Breast epithelium (tissue), 4 donors: ENCODE measurements at regions not wholly inside any gene's neighbourhood (a gene's known extent, or its start where the extent isn't known, plus 50 kb on each side); places are given as distances from the start of the nearest gene placed in this dataset.

Source experiments
- DNase-seq, 2 donors: peaks; one replicate each; pipeline ENCODE4 v3.0.0-alpha.2; 2019; ENCODE audit warnings: low spot score in 2 of 2
- H3K27ac ChIP-seq, 2 donors: fragments of 200-600 bp; sonication (generic) in 1 of 2; one replicate each; pipeline ENCODE4 v1.5.1; 2016 to 2019; ENCODE audit warnings: mild to moderate bottlenecking in 1 of 2
- H3K27me3 ChIP-seq, 2 donors: fragments of 200-600 bp; sonication (generic) in 1 of 2; one replicate each; pipeline versions ENCODE4 v1.5.1 to v1.6.0; 2017 to 2019; ENCODE audit warnings: control low read depth in 1 of 2, mild to moderate bottlenecking in 1 of 2
- H3K36me3 ChIP-seq: fragments of 200-600 bp; one replicate; pipeline ENCODE4 v1.5.1; 2019
- H3K4me1 ChIP-seq, 2 donors: fragments of 200-600 bp; sonication (generic); one replicate each; pipeline ENCODE4 v1.5.1; 2016 to 2019; ENCODE audit warnings: control low read depth in 1 of 2
- H3K4me3 ChIP-seq, 3 donors: fragments of 200-600 bp; sonication (generic); 1 replicate in 2 of 3; 2 replicates in 1 of 3; pipeline ENCODE4 v1.5.1; 2016 to 2019; ENCODE audit warnings: mild to moderate bottlenecking in 3 of 3, moderate library complexity in 2 of 3
- H3K9me3 ChIP-seq, 2 donors: fragments of 200-600 bp; sonication (generic) in 1 of 2; one replicate each; pipeline ENCODE4 v1.5.1; 2016 to 2019; ENCODE audit warnings: control low read depth in 1 of 2
- POLR2A ChIP-seq: fragments of 450-650 bp; IDR thresholded peaks from one replicate; pipeline ENCODE4 v1.6.1; 2016; ENCODE audit warnings: antibody characterized with exemption, mild to moderate bottlenecking, moderate library complexity
- POLR2AphosphoS5 ChIP-seq, 3 donors: sonication (generic); formaldehyde crosslinking; IDR thresholded peaks; one replicate each; pipeline ENCODE4 v1.6.1; 2017; ENCODE audit warnings: antibody characterized with exemption in 3 of 3
- intact Hi-C: fragments of 100-400 bp; cut with DNase I; formaldehyde crosslinking; loops from one replicate; pipeline ENCODE4 v1.15.1; 2023; ENCODE audit warnings: low total_unique reads
- TF ChIP-seq, protein P1 (sequence below), 3 donors: fragments of 450-650 bp; IDR thresholded peaks; one replicate each; pipeline ENCODE4 v1.5.1; 2016 to 2017; ENCODE audit warnings: antibody characterized with exemption in 3 of 3, mild to moderate bottlenecking in 3 of 3, moderate library complexity in 3 of 3

DNA sequence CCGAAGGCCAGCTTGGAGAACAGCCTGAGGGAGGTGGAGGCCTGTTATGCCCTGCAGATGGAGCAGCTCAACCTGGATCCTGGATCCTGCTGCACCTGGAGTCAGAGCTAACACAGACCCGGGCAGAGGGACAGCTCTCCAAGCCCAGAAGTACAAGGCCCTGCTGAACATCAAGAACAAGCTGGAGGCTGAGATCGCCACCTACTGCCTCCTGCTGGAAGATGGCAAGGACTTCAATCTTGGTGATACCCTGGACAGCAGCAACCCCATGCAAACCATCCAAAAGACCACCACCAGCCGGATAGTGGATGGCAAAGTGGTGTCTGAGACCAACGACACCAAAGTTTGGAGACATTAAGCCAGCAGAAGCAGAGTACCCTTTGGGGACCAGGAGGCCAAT is 223.5 kb upstream of the ID4 start:
- TF ChIP-seq POLR2A (no peak), POLR2AphosphoS5 (IDR thresholded peaks at IDR 0.05) (no peak)
- TF ChIP-seq, protein P1, sequence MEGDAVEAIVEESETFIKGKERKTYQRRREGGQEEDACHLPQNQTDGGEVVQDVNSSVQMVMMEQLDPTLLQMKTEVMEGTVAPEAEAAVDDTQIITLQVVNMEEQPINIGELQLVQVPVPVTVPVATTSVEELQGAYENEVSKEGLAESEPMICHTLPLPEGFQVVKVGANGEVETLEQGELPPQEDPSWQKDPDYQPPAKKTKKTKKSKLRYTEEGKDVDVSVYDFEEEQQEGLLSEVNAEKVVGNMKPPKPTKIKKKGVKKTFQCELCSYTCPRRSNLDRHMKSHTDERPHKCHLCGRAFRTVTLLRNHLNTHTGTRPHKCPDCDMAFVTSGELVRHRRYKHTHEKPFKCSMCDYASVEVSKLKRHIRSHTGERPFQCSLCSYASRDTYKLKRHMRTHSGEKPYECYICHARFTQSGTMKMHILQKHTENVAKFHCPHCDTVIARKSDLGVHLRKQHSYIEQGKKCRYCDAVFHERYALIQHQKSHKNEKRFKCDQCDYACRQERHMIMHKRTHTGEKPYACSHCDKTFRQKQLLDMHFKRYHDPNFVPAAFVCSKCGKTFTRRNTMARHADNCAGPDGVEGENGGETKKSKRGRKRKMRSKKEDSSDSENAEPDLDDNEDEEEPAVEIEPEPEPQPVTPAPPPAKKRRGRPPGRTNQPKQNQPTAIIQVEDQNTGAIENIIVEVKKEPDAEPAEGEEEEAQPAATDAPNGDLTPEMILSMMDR (IDR thresholded peaks at IDR 0.05): no peak
- H3K9me3 ChIP-seq: peaks cover 0 to 6% of the 10 kb centered on the region in 2 donors
- intact Hi-C loops: no loop called here
- H3K36me3 ChIP-seq: no peaks in the 10 kb centered on the region
- H3K27ac ChIP-seq: no peak overlapping the region
- H3K4me1 ChIP-seq: no peaks in the 10 kb centered on the region
- DNase-seq: no peak
- no peaks in the 10 kb centered on the region for H3K27me3 ChIP-seq
- no peak overlapping the region for H3K4me3 ChIP-seq

DNA sequence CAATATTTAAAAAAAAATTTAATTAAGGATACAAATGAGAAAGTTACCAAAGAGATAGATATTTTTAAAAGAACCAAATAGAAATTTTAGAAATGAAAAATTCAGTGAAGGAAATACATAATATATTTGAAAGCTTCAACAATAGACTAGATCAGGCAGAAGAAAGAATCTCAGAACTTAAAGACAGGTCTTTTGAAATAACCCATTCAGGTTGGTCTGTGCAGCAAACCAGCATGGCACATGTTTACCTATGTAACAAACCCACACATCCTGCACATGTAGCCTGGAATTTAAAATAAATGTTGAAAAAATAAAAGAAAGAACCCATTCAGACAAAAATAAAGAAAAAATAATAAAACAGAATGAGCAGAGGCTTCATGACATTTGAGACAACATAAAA is 221.1 kb upstream of the ID4 start:
- DNase-seq: no peak
- no peaks in the 10 kb centered on the region for H3K36me3 ChIP-seq
- H3K4me1 ChIP-seq: no peaks in the 10 kb centered on the region
- intact Hi-C loops: no loop called here
- H3K4me3 ChIP-seq: no peak overlapping the region
- no peaks in the 10 kb centered on the region for H3K27me3 ChIP-seq
- no peak overlapping the region for H3K27ac ChIP-seq
- peaks cover 0 to 6% of the 10 kb centered on the region in 2 donors for H3K9me3 ChIP-seq
- TF ChIP-seq, protein P1 (IDR thresholded peaks at IDR 0.05): no peak
- no peak for TF ChIP-seq POLR2AphosphoS5 (IDR thresholded peaks at IDR 0.05)
- no peak for TF ChIP-seq POLR2A

DNA sequence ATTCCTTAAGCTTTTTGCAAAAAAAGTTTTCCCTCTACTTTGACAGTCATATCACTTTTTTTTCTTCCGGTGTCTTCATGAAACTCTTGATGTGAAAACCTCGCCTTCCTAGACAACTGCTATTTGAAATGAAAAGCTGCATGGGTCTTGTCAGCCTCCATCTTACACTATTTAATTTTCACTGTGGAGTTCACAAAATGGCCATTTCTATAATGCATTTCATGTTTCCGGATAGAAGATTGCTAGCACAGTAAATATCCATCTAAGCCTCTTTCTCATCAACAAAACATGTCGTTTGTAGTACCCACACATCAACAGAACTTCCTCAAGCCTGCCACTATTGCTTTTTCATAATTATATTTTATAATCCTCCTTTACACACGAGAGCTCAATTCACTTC is 204.9 kb upstream of the ID4 start:
- no peaks in the 10 kb centered on the region for H3K4me1 ChIP-seq
- no peak for DNase-seq
- no peaks in the 10 kb centered on the region for H3K36me3 ChIP-seq
- no peak overlapping the region for H3K4me3 ChIP-seq
- H3K9me3 ChIP-seq: no peaks in the 10 kb centered on the region
- H3K27ac ChIP-seq: no peak overlapping the region
- TF ChIP-seq POLR2A (no peak), POLR2AphosphoS5 (IDR thresholded peaks at IDR 0.05) (no peak)
- TF ChIP-seq, protein P1 (IDR thresholded peaks at IDR 0.05): no peak
- H3K27me3 ChIP-seq: no peaks in the 10 kb centered on the region
- intact Hi-C loops: no loop called here

DNA sequence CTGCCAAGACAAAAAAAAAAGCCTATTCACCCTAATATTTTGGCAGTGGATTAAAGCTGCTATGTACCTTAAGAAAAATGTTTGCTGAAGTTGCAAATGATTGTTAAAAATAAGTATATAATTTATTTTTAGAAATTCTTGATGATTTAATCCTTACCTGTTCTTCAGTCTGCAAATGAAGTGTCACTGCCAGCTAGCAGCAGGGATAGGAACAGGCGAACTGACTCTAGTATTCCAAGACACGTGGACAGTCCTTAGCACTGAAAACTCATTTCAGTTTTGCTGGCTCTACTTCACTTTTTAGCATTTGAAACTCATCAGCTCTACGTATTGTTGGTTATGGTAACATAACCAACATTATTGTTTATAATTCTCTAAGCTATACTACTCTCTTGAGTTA is 204.4 kb upstream of the ID4 start:
- no peaks in the 10 kb centered on the region for H3K36me3 ChIP-seq
- no peak overlapping the region for H3K27ac ChIP-seq
- no peaks in the 10 kb centered on the region for H3K4me1 ChIP-seq
- no peaks in the 10 kb centered on the region for H3K27me3 ChIP-seq
- no peak overlapping the region for H3K4me3 ChIP-seq
- H3K9me3 ChIP-seq: no peaks in the 10 kb centered on the region
- DNase-seq: no peak
- intact Hi-C loops: no loop called here
- TF ChIP-seq POLR2A (no peak), POLR2AphosphoS5 (IDR thresholded peaks at IDR 0.05) (no peak)
- TF ChIP-seq, protein P1 (IDR thresholded peaks at IDR 0.05): no peak

DNA sequence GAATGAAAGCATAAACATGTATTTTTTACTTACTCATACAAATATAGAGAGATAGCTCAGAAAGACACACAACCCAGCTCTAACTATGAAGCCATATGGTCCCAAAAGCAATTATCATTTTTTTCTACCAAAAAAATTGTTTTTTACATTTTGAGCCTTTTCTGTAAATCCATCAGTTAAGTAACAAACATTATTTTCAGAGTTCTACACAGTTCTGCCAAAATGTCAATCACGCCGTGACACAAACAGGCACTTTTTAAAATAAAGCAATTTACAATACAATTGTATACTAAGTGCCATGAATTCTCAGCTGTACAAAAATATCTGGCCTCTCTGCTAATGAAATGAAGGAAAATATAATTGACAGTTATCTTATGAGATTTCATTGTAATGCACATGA is 201.4 kb upstream of the ID4 start:
- H3K27ac ChIP-seq: no peak overlapping the region
- no peaks in the 10 kb centered on the region for H3K4me1 ChIP-seq
- no peaks in the 10 kb centered on the region for H3K36me3 ChIP-seq
- H3K27me3 ChIP-seq: no peaks in the 10 kb centered on the region
- H3K4me3 ChIP-seq: no peak overlapping the region
- DNase-seq: no peak
- intact Hi-C loops: no loop called here
- no peaks in the 10 kb centered on the region for H3K9me3 ChIP-seq
- TF ChIP-seq, protein P1 (IDR thresholded peaks at IDR 0.05): no peak
- TF ChIP-seq POLR2A (no peak), POLR2AphosphoS5 (IDR thresholded peaks at IDR 0.05) (no peak)
